PC-3 (cell line): ENCODE measurements at regions not wholly inside any gene's neighbourhood (a gene's known extent, or its start where the extent isn't known, plus 50 kb on each side); places are given as distances from the start of the nearest gene placed in this dataset.

Source experiments
- ATAC-seq: fragments of 200-7000 bp; cut with Tn5 transposase; 2 replicates; pipeline ENCODE4 v1.9.1; 2020; ENCODE audit warnings: mild to moderate bottlenecking, moderate library complexity
- BruUV-seq: library from RNA; stranded (reverse); fragments of 400-500 nt; replicated peaks from 2 replicates; lab custom pipeline; 2021; lab: Mats Ljungman, UMichigan
- CTCF ChIA-PET: fragments of 300-600 bp; sonication (Branson Sonifier 250); formaldehyde crosslinking; loops from one replicate; lab custom pipeline; 2022; ENCODE audit warnings: antibody characterized with exemption; lab: Charles Lee
- POLR2A ChIA-PET: fragments of 300-600 bp; sonication (Branson Sonifier 250); formaldehyde crosslinking; loops from one replicate; lab custom pipeline; 2022; ENCODE audit warnings: antibody characterized with exemption; ENCODE audit not compliant: unreplicated experiment; lab: Charles Lee
- DNase-seq: peaks from one replicate; pipeline ENCODE4 v3.0.0-alpha.2; 2015
- H2AFZ ChIP-seq: fragments of 300-600 bp; sonication (generic); 2 replicates; pipeline ENCODE4 v1.6.0; 2016; ENCODE audit warnings: antibody characterized with exemption, low read length
- H3F3A ChIP-seq: fragments of 300-600 bp; sonication (generic); one replicate; pipeline ENCODE4 v1.6.0; 2017; ENCODE audit warnings: antibody characterized with exemption, low read length, control low read depth, mild to moderate bottlenecking; ENCODE audit not compliant: unreplicated experiment
- H3K27ac ChIP-seq: fragments of 300-600 bp; sonication (generic); 2 replicates; pipeline ENCODE4 v1.5.1; 2016; ENCODE audit warnings: mild to moderate bottlenecking, low read length
- H3K27me3 ChIP-seq: fragments of 300-600 bp; sonication (generic); 2 replicates; pipeline ENCODE4 v1.6.1; 2016; ENCODE audit warnings: low read length, mixed read lengths
- H3K36me3 ChIP-seq: fragments of 300-600 bp; sonication (generic); 2 replicates; pipeline ENCODE4 v1.6.1; 2016; ENCODE audit warnings: low read depth, mixed run types, low read length, mixed read lengths
- H3K4me1 ChIP-seq: fragments of 300-600 bp; sonication (generic); 2 replicates; pipeline ENCODE4 v1.5.1; 2016; ENCODE audit warnings: low read length; ENCODE audit not compliant: insufficient read depth
- H3K4me2 ChIP-seq: fragments of 300-600 bp; sonication (generic); 2 replicates; pipeline ENCODE4 v1.6.0; 2016; ENCODE audit warnings: low read length
- H3K4me3 ChIP-seq: fragments of 300-600 bp; sonication (generic); 2 replicates; pipeline ENCODE4 v1.5.1; 2016; ENCODE audit warnings: mild to moderate bottlenecking, low read length, mixed read lengths
- H3K79me2 ChIP-seq: fragments of 300-600 bp; sonication (generic); 2 replicates; pipeline ENCODE4 v1.6.1; 2017; ENCODE audit warnings: low read length, mixed read lengths
- H3K9ac ChIP-seq: fragments of 300-600 bp; sonication (generic); 2 replicates; pipeline ENCODE4 v1.6.0; 2016; ENCODE audit warnings: mild to moderate bottlenecking, low read length
- H3K9me2 ChIP-seq: fragments of 300-600 bp; sonication (generic); replicated peaks from 2 replicates; pipeline ENCODE4 v1.6.1; 2016; ENCODE audit warnings: mixed run types, low read length, mixed read lengths
- H3K9me3 ChIP-seq: fragments of 300-600 bp; sonication (generic); 2 replicates; pipeline ENCODE4 v1.6.1; 2016; ENCODE audit warnings: low read length, mixed read lengths
- H4K20me1 ChIP-seq: fragments of 300-600 bp; sonication (generic); 2 replicates; pipeline ENCODE4 v1.6.1; 2016; ENCODE audit warnings: low read length, mixed read lengths
- CTCF ChIP-seq: fragments of 300-600 bp; sonication (generic); conservative IDR thresholded peaks from 2 replicates; pipeline ENCODE4 v1.5.1; 2017; ENCODE audit warnings: antibody characterized with exemption, low read depth, mild to moderate bottlenecking, low read length
- EZH2 ChIP-seq: fragments of 300-600 bp; sonication (generic); IDR thresholded peaks from one replicate; pipeline ENCODE4 v1.6.1; 2017; ENCODE audit warnings: antibody characterized with exemption, mild to moderate bottlenecking, low read length; ENCODE audit not compliant: unreplicated experiment
- EZH2phosphoT487 ChIP-seq: fragments of 300-600 bp; sonication (generic); IDR thresholded peaks from 2 replicates; pipeline ENCODE4 v1.6.1; 2018; ENCODE audit warnings: mild to moderate bottlenecking, antibody characterized with exemption, low read length, borderline replicate concordance
- intact Hi-C: fragments of 100-400 bp; cut with micrococcal nuclease; formaldehyde crosslinking; loops from 2 replicates; pipeline ENCODE4 v1.9.0; 2023

GRCh38 chr7:55624813-55625212, 52.5 kb upstream of the VOPP1 start:
- no peak overlapping the region for H3K4me2 ChIP-seq
- H3K36me3 ChIP-seq = no peaks in the 10 kb centered on the region
- intact Hi-C loops = no loop called here
- no peaks in the 10 kb centered on the region for H3K4me1 ChIP-seq
- TF ChIP-seq EZH2phosphoT487 (no peak), CTCF (no peak), EZH2 (no peak)
- no peak for DNase-seq
- no peaks in the 10 kb centered on the region for H4K20me1 ChIP-seq
- no TSS peak for BruUV-seq
- no peak overlapping the region for H3K9ac ChIP-seq
- no peaks in the 10 kb centered on the region for H3K27me3 ChIP-seq
- no peak overlapping the region for H3K27ac ChIP-seq
- POLR2A ChIA-PET = no interaction called here
- H3K4me3 ChIP-seq = no peak overlapping the region
- H3K79me2 ChIP-seq = no peaks in the 10 kb centered on the region
- H2AFZ ChIP-seq = no peak overlapping the region
- CTCF ChIA-PET = no interaction called here
- no peaks in the 10 kb centered on the region for H3K9me2 ChIP-seq
- no peak for ATAC-seq
- no peaks in the 10 kb centered on the region; the same call in 1 of the 2 replicates for H3K9me3 ChIP-seq
- H3F3A ChIP-seq = no peaks in the 10 kb centered on the region

- Histone ChIP-seq H3F3A (no peaks in the 10 kb centered on the region), H3K4me2 (no peak overlapping the region), H3K27me3 (no peaks in the 10 kb centered on the region), H2AFZ (no peak overlapping the region), H3K9ac (no peak overlapping the region), H3K4me1 (no peaks in the 10 kb centered on the region), H3K27ac (no peak overlapping the region), H4K20me1 (no peaks in the 10 kb centered on the region), H3K9me3 (peaks cover 6% of the 10 kb centered on the region; the same call in 1 of the 2 replicates), H3K79me2 (no peaks in the 10 kb centered on the region), H3K9me2 (no peaks in the 10 kb centered on the region), H3K4me3 (no peak overlapping the region), H3K36me3 (no peaks in the 10 kb centered on the region)
- TF ChIP-seq EZH2 = no peak
- no peak for TF ChIP-seq EZH2phosphoT487
- no peak for TF ChIP-seq CTCF
- intact Hi-C loops = no loop called here
- BruUV-seq = no TSS peak
- ChIA-PET POLR2A (no interaction called here), CTCF (no interaction called here)
- DNase-seq (no peak), ATAC-seq (no peak)
Measured at GRCh38 chr7:55623617-55624016, 51.3 kb upstream of the VOPP1 start.

- BruUV-seq = no TSS peak
- POLR2A ChIA-PET = no interaction called here
- H3K9me3 ChIP-seq = peaks cover 6% of the 10 kb centered on the region; the same call in 1 of the 2 replicates
Measured at GRCh38 chr7:55622241-55622640, 49.9 kb upstream of the VOPP1 start.

More at GRCh38 chr7:55622241-55622640, 49.9 kb upstream of the VOPP1 start:
- H3K27ac ChIP-seq = no peak overlapping the region
- no peaks in the 10 kb centered on the region for H3K4me1 ChIP-seq
- no peak for DNase-seq
- H3K4me2 ChIP-seq = no peak overlapping the region
- no peak overlapping the region for H3K4me3 ChIP-seq
- H3K36me3 ChIP-seq = no peaks in the 10 kb centered on the region
- H2AFZ ChIP-seq = no peak overlapping the region
- no peaks in the 10 kb centered on the region for H4K20me1 ChIP-seq
- H3K27me3 ChIP-seq = no peaks in the 10 kb centered on the region
- H3K9me2 ChIP-seq = no peaks in the 10 kb centered on the region
- intact Hi-C loops = no loop called here
- H3F3A ChIP-seq = no peaks in the 10 kb centered on the region
- CTCF ChIA-PET = no interaction called here
- no peaks in the 10 kb centered on the region for H3K79me2 ChIP-seq
- no peak for ATAC-seq
- TF ChIP-seq EZH2 (no peak), EZH2phosphoT487 (no peak), CTCF (no peak)
- no peak overlapping the region for H3K9ac ChIP-seq
